ENCODE measurements at regions not wholly inside any gene's neighbourhood (a gene's known extent, or its start where the extent isn't known, plus 50 kb on each side); places are given as distances from the start of the nearest gene placed in this dataset.

- no peak overlapping the region for H3K4me3 ChIP-seq (ENCODE audit: low read length in 3 of 3)
- H3K9ac ChIP-seq (ENCODE audit: low read depth in 1 of 3, low read length in 3 of 3): no peak overlapping the region
- H3K36me3 ChIP-seq (ENCODE audit: control insufficient read depth in 3 of 3, insufficient read depth in 3 of 3, low read length in 3 of 3): no peaks in the 10 kb centered on the region
- no peaks in the 10 kb centered on the region for H3K4me1 ChIP-seq (ENCODE audit: control insufficient read depth in 3 of 3, insufficient read depth in 3 of 3, low read length in 3 of 3)
- no peaks in the 10 kb centered on the region for H3K27me3 ChIP-seq (ENCODE audit: control insufficient read depth in 3 of 3, insufficient read depth in 3 of 3, low read length in 3 of 3)
- no peak overlapping the region for H3K27ac ChIP-seq (ENCODE audit: low read depth, low read length)
- peaks cover 0 to 5% (median 0%) of the 10 kb centered on the region in 3 donors for H3K9me3 ChIP-seq (ENCODE audit: control insufficient read depth in 3 of 3, low read length in 3 of 3)
These were observed 394.6 kb upstream of the MON1B start for GRCh38 chr16:76796416-76796815.

- Histone ChIP-seq H3K27ac (ENCODE audit: low read depth, low read length) (no peak overlapping the region), H3K4me1 (ENCODE audit: control insufficient read depth in 3 of 3, insufficient read depth in 3 of 3, low read length in 3 of 3) (no peaks in the 10 kb centered on the region), H3K36me3 (ENCODE audit: control insufficient read depth in 3 of 3, insufficient read depth in 3 of 3, low read length in 3 of 3) (no peaks in the 10 kb centered on the region), H3K4me3 (ENCODE audit: low read length in 3 of 3) (no peak overlapping the region), H3K27me3 (ENCODE audit: control insufficient read depth in 3 of 3, insufficient read depth in 3 of 3, low read length in 3 of 3) (no peaks in the 10 kb centered on the region), H3K9me3 (ENCODE audit: control insufficient read depth in 3 of 3, low read length in 3 of 3) (peaks cover 0 to 5% (median 0%) of the 10 kb centered on the region in 3 donors), H3K9ac (ENCODE audit: low read depth in 1 of 3, low read length in 3 of 3) (no peak overlapping the region)
These were observed 394.0 kb upstream of the MON1B start for GRCh38 chr16:76796978-76797377.

GRCh38 chr16:76797457-76797856 is 393.5 kb upstream of the MON1B start:
- Histone ChIP-seq H3K36me3 (ENCODE audit: control insufficient read depth in 3 of 3, insufficient read depth in 3 of 3, low read length in 3 of 3) (no peaks in the 10 kb centered on the region), H3K9me3 (ENCODE audit: control insufficient read depth in 3 of 3, low read length in 3 of 3) (peaks cover 0 to 5% (median 0%) of the 10 kb centered on the region in 3 donors), H3K27me3 (ENCODE audit: control insufficient read depth in 3 of 3, insufficient read depth in 3 of 3, low read length in 3 of 3) (no peaks in the 10 kb centered on the region)

GRCh38 chr16:76800196-76800595 is 390.8 kb upstream of the MON1B start:
- H3K27me3 ChIP-seq (ENCODE audit: control insufficient read depth in 3 of 3, insufficient read depth in 3 of 3, low read length in 3 of 3): no peaks in the 10 kb centered on the region
- no peak overlapping the region for H3K4me3 ChIP-seq (ENCODE audit: low read length in 3 of 3)
- H3K9ac ChIP-seq (ENCODE audit: low read depth in 1 of 3, low read length in 3 of 3): no peak overlapping the region
- peaks cover 0 to 5% (median 0%) of the 10 kb centered on the region in 3 donors for H3K9me3 ChIP-seq (ENCODE audit: control insufficient read depth in 3 of 3, low read length in 3 of 3)
- H3K4me1 ChIP-seq (ENCODE audit: control insufficient read depth in 3 of 3, insufficient read depth in 3 of 3, low read length in 3 of 3): no peaks in the 10 kb centered on the region
- no peak overlapping the region for H3K27ac ChIP-seq (ENCODE audit: low read depth, low read length)
- no peaks in the 10 kb centered on the region for H3K36me3 ChIP-seq (ENCODE audit: control insufficient read depth in 3 of 3, insufficient read depth in 3 of 3, low read length in 3 of 3)

More at GRCh38 chr16:76797457-76797856, 393.5 kb upstream of the MON1B start:
- no peak overlapping the region for H3K27ac ChIP-seq (ENCODE audit: low read depth, low read length)
- no peaks in the 10 kb centered on the region for H3K4me1 ChIP-seq (ENCODE audit: control insufficient read depth in 3 of 3, insufficient read depth in 3 of 3, low read length in 3 of 3)
- H3K4me3 ChIP-seq (ENCODE audit: low read length in 3 of 3): no peak overlapping the region
- H3K9ac ChIP-seq (ENCODE audit: low read depth in 1 of 3, low read length in 3 of 3): no peak overlapping the region

- Histone ChIP-seq H3K27ac (ENCODE audit: low read depth, low read length) (no peak overlapping the region), H3K4me3 (ENCODE audit: low read length in 3 of 3) (no peak overlapping the region), H3K9ac (ENCODE audit: low read depth in 1 of 3, low read length in 3 of 3) (no peak overlapping the region), H3K9me3 (ENCODE audit: control insufficient read depth in 3 of 3, low read length in 3 of 3) (peaks cover 0 to 5% (median 0%) of the 10 kb centered on the region in 3 donors), H3K36me3 (ENCODE audit: control insufficient read depth in 3 of 3, insufficient read depth in 3 of 3, low read length in 3 of 3) (no peaks in the 10 kb centered on the region), H3K4me1 (ENCODE audit: control insufficient read depth in 3 of 3, insufficient read depth in 3 of 3, low read length in 3 of 3) (no peaks in the 10 kb centered on the region), H3K27me3 (ENCODE audit: control insufficient read depth in 3 of 3, insufficient read depth in 3 of 3, low read length in 3 of 3) (no peaks in the 10 kb centered on the region)
These were observed 389.6 kb upstream of the MON1B start for GRCh38 chr16:76801357-76801756.

GRCh38 chr16:76816475-76816874 is 374.5 kb upstream of the MON1B start:
- Histone ChIP-seq H3K9ac (ENCODE audit: low read depth in 1 of 3, low read length in 3 of 3) (no peak overlapping the region), H3K36me3 (ENCODE audit: control insufficient read depth in 3 of 3, insufficient read depth in 3 of 3, low read length in 3 of 3) (no peaks in the 10 kb centered on the region), H3K4me1 (ENCODE audit: control insufficient read depth in 3 of 3, insufficient read depth in 3 of 3, low read length in 3 of 3) (no peaks in the 10 kb centered on the region), H3K27me3 (ENCODE audit: control insufficient read depth in 3 of 3, insufficient read depth in 3 of 3, low read length in 3 of 3) (no peaks in the 10 kb centered on the region), H3K4me3 (ENCODE audit: low read length in 3 of 3) (no peak overlapping the region), H3K9me3 (ENCODE audit: control insufficient read depth in 3 of 3, low read length in 3 of 3) (peaks cover 0 to under 1% (median 0%) of the 10 kb centered on the region in 3 donors), H3K27ac (ENCODE audit: low read depth, low read length) (no peak overlapping the region)

- no peak overlapping the region for H3K9ac ChIP-seq (ENCODE audit: low read depth in 1 of 3, low read length in 3 of 3)
- H3K36me3 ChIP-seq (ENCODE audit: control insufficient read depth in 3 of 3, insufficient read depth in 3 of 3, low read length in 3 of 3): no peaks in the 10 kb centered on the region
- no peak overlapping the region for H3K4me3 ChIP-seq (ENCODE audit: low read length in 3 of 3)
- H3K27ac ChIP-seq (ENCODE audit: low read depth, low read length): no peak overlapping the region
- no peaks in the 10 kb centered on the region for H3K9me3 ChIP-seq (ENCODE audit: control insufficient read depth in 3 of 3, low read length in 3 of 3)
- no peaks in the 10 kb centered on the region for H3K27me3 ChIP-seq (ENCODE audit: control insufficient read depth in 3 of 3, insufficient read depth in 3 of 3, low read length in 3 of 3)
- no peaks in the 10 kb centered on the region for H3K4me1 ChIP-seq (ENCODE audit: control insufficient read depth in 3 of 3, insufficient read depth in 3 of 3, low read length in 3 of 3)
These were observed 372.3 kb upstream of the MON1B start for GRCh38 chr16:76818606-76819181.

GRCh38 chr16:76819226-76819916 is 371.6 kb upstream of the MON1B start:
- Histone ChIP-seq H3K9me3 (ENCODE audit: control insufficient read depth in 3 of 3, low read length in 3 of 3) (no peaks in the 10 kb centered on the region), H3K27me3 (ENCODE audit: control insufficient read depth in 3 of 3, insufficient read depth in 3 of 3, low read length in 3 of 3) (no peaks in the 10 kb centered on the region), H3K4me3 (ENCODE audit: low read length in 3 of 3) (no peak overlapping the region), H3K4me1 (ENCODE audit: control insufficient read depth in 3 of 3, insufficient read depth in 3 of 3, low read length in 3 of 3) (no peaks in the 10 kb centered on the region), H3K36me3 (ENCODE audit: control insufficient read depth in 3 of 3, insufficient read depth in 3 of 3, low read length in 3 of 3) (no peaks in the 10 kb centered on the region), H3K9ac (ENCODE audit: low read depth in 1 of 3, low read length in 3 of 3) (no peak overlapping the region), H3K27ac (ENCODE audit: low read depth, low read length) (no peak overlapping the region)

- Histone ChIP-seq H3K27me3 (ENCODE audit: control insufficient read depth in 3 of 3, insufficient read depth in 3 of 3, low read length in 3 of 3) (no peaks in the 10 kb centered on the region), H3K27ac (ENCODE audit: low read depth, low read length) (no peak overlapping the region), H3K4me3 (ENCODE audit: low read length in 3 of 3) (no peak overlapping the region), H3K36me3 (ENCODE audit: control insufficient read depth in 3 of 3, insufficient read depth in 3 of 3, low read length in 3 of 3) (no peaks in the 10 kb centered on the region), H3K4me1 (ENCODE audit: control insufficient read depth in 3 of 3, insufficient read depth in 3 of 3, low read length in 3 of 3) (no peaks in the 10 kb centered on the region), H3K9me3 (ENCODE audit: control insufficient read depth in 3 of 3, low read length in 3 of 3) (no peaks in the 10 kb centered on the region), H3K9ac (ENCODE audit: low read depth in 1 of 3, low read length in 3 of 3) (no peak overlapping the region)
These were observed 366.8 kb upstream of the MON1B start for GRCh38 chr16:76824221-76824620.

- H3K36me3 ChIP-seq (ENCODE audit: control insufficient read depth in 3 of 3, insufficient read depth in 3 of 3, low read length in 3 of 3): no peaks in the 10 kb centered on the region
- H3K4me3 ChIP-seq (ENCODE audit: low read length in 3 of 3): no peak overlapping the region
- no peak overlapping the region for H3K9ac ChIP-seq (ENCODE audit: low read depth in 1 of 3, low read length in 3 of 3)
- H3K4me1 ChIP-seq (ENCODE audit: control insufficient read depth in 3 of 3, insufficient read depth in 3 of 3, low read length in 3 of 3): no peaks in the 10 kb centered on the region
- H3K27ac ChIP-seq (ENCODE audit: low read depth, low read length): no peak overlapping the region
- H3K9me3 ChIP-seq (ENCODE audit: control insufficient read depth in 3 of 3, low read length in 3 of 3): no peaks in the 10 kb centered on the region
- H3K27me3 ChIP-seq (ENCODE audit: control insufficient read depth in 3 of 3, insufficient read depth in 3 of 3, low read length in 3 of 3): no peaks in the 10 kb centered on the region
These were observed 366.2 kb upstream of the MON1B start for GRCh38 chr16:76824791-76825190.

Data from skeletal muscle tissue (tissue), 3 donors.